Tibial artery (tissue), 4 donors: ENCODE measurements at regions not wholly inside any gene's neighbourhood (a gene's known extent, or its start where the extent isn't known, plus 50 kb on each side); places are given as distances from the start of the nearest gene placed in this dataset.
A peak's percentile ranks its signal among the peaks of the same experiment; 100 is the strongest.

Experiments used
- DNase-seq, 2 donors: peaks; one replicate each; pipeline ENCODE4 v3.0.0-alpha.2; 2019
- H3K27ac ChIP-seq, 2 donors: fragments of 200-600 bp; sonication (generic) in 1 of 2; 1 replicate in 1 of 2; 2 replicates in 1 of 2; pipeline ENCODE4 v1.5.1; 2018 to 2019; ENCODE audit warnings: mild to moderate bottlenecking in 1 of 2
- H3K27me3 ChIP-seq, 2 donors: fragments of 200-600 bp; sonication (generic) in 1 of 2; one replicate each; pipeline versions ENCODE4 v1.5.1 to v1.6.0; 2016 to 2019
- H3K36me3 ChIP-seq, 3 donors: fragments of 200-600 bp; sonication (generic) in 2 of 3; one replicate each; pipeline ENCODE4 v1.5.1; 2016 to 2019; ENCODE audit warnings: mild to moderate bottlenecking in 2 of 3
- H3K4me1 ChIP-seq, 4 donors: fragments of 200-600 bp; sonication (generic) in 2 of 4; 1 replicate in 3 of 4; 2 replicates in 1 of 4; pipeline ENCODE4 v1.5.1; 2016 to 2019
- H3K4me3 ChIP-seq, 2 donors: fragments of 200-600 bp; sonication (generic) in 1 of 2; 1 replicate in 1 of 2; 2 replicates in 1 of 2; pipeline ENCODE4 v1.5.1; 2018 to 2019; ENCODE audit warnings: mild to moderate bottlenecking in 2 of 2
- H3K9me3 ChIP-seq, 3 donors: fragments of 200-600 bp; sonication (generic) in 1 of 3; one replicate each; pipeline ENCODE4 v1.5.1; 2016 to 2019
- intact Hi-C: fragments of 100-400 bp; cut with DNase I; formaldehyde crosslinking; loops from one replicate; pipeline ENCODE4 v1.15.0; 2023; ENCODE audit warnings: low total_unique reads
- TF ChIP-seq, protein P1 (sequence below), 2 experiments: fragments of 200-600 bp in 1 of 2; fragments of 450-650 bp in 1 of 2; IDR thresholded peaks; one replicate each; pipeline ENCODE4 v1.5.1; 2017 to 2019; ENCODE audit warnings: antibody characterized with exemption in 2 of 2, mild to moderate bottlenecking in 1 of 2, moderate library complexity in 1 of 2

DNA sequence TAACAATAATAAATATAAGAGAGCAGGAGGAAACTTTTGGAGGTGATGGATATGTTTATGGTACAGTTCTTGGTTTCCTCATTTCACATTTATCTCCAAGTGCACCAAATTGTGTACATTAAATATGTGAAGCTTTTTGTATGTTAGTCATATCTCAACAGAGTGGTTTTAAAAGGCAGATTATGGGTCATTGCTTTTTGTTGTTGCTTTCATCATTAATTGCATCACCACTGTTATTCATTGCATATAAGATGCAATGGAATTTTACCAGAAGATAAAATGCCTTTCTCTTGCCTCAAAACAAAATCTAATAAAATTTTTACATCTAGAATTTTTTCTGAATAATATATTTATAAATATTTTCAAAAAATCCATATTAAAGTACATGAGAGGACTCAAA is 1198.9 kb upstream of the GBE1 start:
- TF ChIP-seq, protein P1, sequence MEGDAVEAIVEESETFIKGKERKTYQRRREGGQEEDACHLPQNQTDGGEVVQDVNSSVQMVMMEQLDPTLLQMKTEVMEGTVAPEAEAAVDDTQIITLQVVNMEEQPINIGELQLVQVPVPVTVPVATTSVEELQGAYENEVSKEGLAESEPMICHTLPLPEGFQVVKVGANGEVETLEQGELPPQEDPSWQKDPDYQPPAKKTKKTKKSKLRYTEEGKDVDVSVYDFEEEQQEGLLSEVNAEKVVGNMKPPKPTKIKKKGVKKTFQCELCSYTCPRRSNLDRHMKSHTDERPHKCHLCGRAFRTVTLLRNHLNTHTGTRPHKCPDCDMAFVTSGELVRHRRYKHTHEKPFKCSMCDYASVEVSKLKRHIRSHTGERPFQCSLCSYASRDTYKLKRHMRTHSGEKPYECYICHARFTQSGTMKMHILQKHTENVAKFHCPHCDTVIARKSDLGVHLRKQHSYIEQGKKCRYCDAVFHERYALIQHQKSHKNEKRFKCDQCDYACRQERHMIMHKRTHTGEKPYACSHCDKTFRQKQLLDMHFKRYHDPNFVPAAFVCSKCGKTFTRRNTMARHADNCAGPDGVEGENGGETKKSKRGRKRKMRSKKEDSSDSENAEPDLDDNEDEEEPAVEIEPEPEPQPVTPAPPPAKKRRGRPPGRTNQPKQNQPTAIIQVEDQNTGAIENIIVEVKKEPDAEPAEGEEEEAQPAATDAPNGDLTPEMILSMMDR (IDR thresholded peaks at IDR 0.05), result no peak
- H3K4me3 ChIP-seq, result no peak overlapping the region
- H3K36me3 ChIP-seq, result no peaks in the 10 kb centered on the region
- no peaks in the 10 kb centered on the region for H3K27me3 ChIP-seq
- H3K4me1 ChIP-seq, result no peaks in the 10 kb centered on the region
- H3K27ac ChIP-seq, result no peak overlapping the region
- intact Hi-C loops, result no loop called here
- H3K9me3 ChIP-seq, result no peaks in the 10 kb centered on the region
- DNase-seq, result no peak

DNA sequence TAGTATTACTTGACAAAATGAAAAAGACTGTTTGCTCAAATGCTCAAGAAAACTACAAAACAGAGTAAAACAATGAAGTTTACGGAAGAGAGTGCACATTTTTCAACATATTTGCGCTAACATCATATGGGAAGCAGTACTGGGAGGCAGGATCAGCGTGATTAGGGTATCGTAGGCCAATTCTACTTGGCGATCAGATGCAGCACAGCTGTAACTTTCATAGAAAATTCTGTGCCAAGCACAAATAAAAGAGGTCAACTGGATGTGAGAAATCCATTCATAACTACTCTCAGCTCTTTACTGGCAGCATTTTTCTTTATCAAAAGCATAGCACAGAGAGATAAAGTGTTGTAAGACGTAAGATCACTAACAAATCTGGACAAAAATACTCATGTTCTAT is 1196.3 kb upstream of the GBE1 start:
- no peak for DNase-seq
- TF ChIP-seq, protein P1 (IDR thresholded peaks at IDR 0.05), result no peak
- intact Hi-C loops, result no loop called here

DNA sequence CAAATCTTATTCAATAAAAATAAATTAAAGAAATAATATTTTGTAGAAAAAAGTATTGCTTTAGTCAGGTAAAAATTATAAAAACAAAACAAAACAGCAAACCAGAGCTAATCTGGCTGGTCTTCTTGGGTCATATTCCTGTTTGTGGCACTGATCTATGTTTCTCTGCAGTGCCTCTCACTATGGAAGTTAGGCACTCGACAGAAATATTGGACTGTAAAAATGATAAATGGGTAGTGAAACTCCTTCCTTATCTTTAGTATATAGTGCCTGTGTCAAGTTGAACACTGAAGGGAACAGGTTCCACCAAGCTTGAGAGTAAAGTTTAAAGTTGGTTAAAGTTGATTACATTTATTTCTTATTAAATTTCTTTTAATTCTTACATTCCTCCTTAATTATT is 1195.6 kb upstream of the GBE1 start:
- no peaks in the 10 kb centered on the region for H3K4me1 ChIP-seq
- intact Hi-C loops, result no loop called here

More for the DNA sequence above, 1196.3 kb upstream of the GBE1 start:
- no peaks in the 10 kb centered on the region for H3K4me1 ChIP-seq
- H3K27me3 ChIP-seq, result no peaks in the 10 kb centered on the region
- H3K36me3 ChIP-seq, result no peaks in the 10 kb centered on the region
- H3K27ac ChIP-seq, result no peak overlapping the region
- H3K9me3 ChIP-seq, result peaks cover 0 to 5% (median 2%) of the 10 kb centered on the region in 3 donors
- H3K4me3 ChIP-seq, result no peak overlapping the region

DNA sequence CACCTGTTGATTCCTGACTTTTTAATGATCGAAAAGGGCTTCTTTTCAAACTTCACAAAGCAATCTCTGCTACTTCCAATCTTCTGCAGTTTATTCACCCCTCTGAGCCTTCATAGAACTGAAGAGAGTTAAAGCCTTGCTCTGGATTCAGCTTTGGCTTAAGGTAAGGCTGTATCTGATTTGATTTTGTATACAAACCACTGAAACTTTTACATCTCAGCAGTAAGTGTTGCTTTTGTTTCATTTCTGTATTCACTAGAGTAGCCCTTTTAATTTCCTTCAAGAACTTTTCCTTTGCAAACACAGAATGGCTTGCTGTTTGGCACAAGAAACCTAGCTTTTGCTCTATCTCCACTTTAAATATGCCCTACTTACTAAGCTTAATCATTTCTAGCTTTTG is 1193.0 kb upstream of the GBE1 start:
- no peak overlapping the region for H3K4me3 ChIP-seq
- DNase-seq, result no peak
- no peaks in the 10 kb centered on the region for H3K36me3 ChIP-seq
- intact Hi-C loops, result no loop called here
- H3K9me3 ChIP-seq, result peaks cover 0 to 5% (median 2%) of the 10 kb centered on the region in 3 donors
- H3K27ac ChIP-seq, result no peak overlapping the region
- H3K4me1 ChIP-seq, result no peaks in the 10 kb centered on the region
- TF ChIP-seq, protein P1 (IDR thresholded peaks at IDR 0.05), result no peak
- no peaks in the 10 kb centered on the region for H3K27me3 ChIP-seq

More for the DNA sequence above, 1195.6 kb upstream of the GBE1 start:
- peaks cover 0 to 5% (median 2%) of the 10 kb centered on the region in 3 donors for H3K9me3 ChIP-seq
- H3K4me3 ChIP-seq, result no peak overlapping the region
- TF ChIP-seq, protein P1 (IDR thresholded peaks at IDR 0.05), result no peak
- no peak for DNase-seq
- H3K27me3 ChIP-seq, result no peaks in the 10 kb centered on the region
- no peaks in the 10 kb centered on the region for H3K36me3 ChIP-seq
- H3K27ac ChIP-seq, result no peak overlapping the region

DNA sequence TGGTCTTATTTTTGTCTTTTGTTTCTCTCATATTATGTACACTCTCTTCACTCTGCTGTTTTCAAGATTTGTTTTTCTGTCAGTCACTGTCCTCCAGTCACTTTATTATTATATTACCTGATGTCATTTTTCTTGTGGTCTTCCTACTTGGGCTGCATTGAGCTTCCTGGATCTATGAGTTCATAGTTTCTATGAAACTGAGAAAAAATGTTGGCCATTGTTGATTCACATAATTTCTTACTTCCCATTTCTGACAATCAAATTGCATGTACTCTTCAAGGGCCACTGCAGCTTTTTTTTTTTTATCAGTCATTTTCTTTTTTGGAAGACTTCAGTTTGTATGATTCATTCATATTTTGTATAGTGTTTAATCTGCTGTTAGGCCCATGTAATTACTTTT is 1180.6 kb upstream of the GBE1 start:
- intact Hi-C loops, result no loop called here
- Histone ChIP-seq H3K27me3 (no peaks in the 10 kb centered on the region), H3K4me1 (peaks cover 0 to 10% (median 0%) of the 10 kb centered on the region in 4 donors), H3K27ac (no peak overlapping the region), H3K36me3 (no peaks in the 10 kb centered on the region), H3K4me3 (no peak overlapping the region), H3K9me3 (peaks cover 0 to 8% (median 0%) of the 10 kb centered on the region in 3 donors)
- no peak for DNase-seq
- TF ChIP-seq, protein P1 (IDR thresholded peaks at IDR 0.05), result no peak

DNA sequence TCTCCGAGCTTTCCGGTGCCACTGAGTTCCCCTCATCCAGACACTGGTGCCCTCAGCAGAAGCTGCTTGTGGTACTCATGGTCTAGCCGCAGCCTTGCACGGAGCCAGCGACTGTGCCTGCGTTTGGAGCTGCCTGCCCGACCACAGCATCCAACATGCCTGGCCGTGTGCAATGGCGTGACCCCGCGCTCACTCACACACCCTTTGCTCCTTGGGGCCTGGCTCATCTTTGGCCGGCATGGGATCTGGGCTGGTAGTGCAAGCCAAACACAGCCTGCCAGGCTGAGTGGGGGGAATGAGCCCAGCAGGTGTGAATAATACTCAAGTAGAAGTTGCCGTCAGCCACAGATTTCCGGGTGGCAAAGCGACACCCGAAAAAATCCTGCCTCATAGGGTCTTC is 1178.7 kb upstream of the GBE1 start:
- peak in 1 of 2 donors; percentile 32 for DNase-seq
- H3K4me3 ChIP-seq, result no peak overlapping the region
- H3K4me1 ChIP-seq, result peaks cover 0 to 10% (median 0%) of the 10 kb centered on the region in 4 donors
- H3K36me3 ChIP-seq, result no peaks in the 10 kb centered on the region
- no peaks in the 10 kb centered on the region for H3K27me3 ChIP-seq
- no peak overlapping the region for H3K27ac ChIP-seq
- TF ChIP-seq, protein P1 (IDR thresholded peaks at IDR 0.05), result no peak
- H3K9me3 ChIP-seq, result peaks cover 0 to 7% (median 0%) of the 10 kb centered on the region in 3 donors
- intact Hi-C loops, result no loop called here
